GM19328 (cell line): ENCODE measurements at regions not wholly inside any gene's neighbourhood (a gene's known extent, or its start where the extent isn't known, plus 50 kb on each side); places are given as distances from the start of the nearest gene placed in this dataset.

ENCODE experiments used
- ATAC-seq: cut with Tn5 transposase; IDR thresholded peaks from one replicate; pipeline ENCODE4 v1.9.1; 2021; ENCODE audit warnings: mild to moderate bottlenecking, moderate library complexity; ENCODE audit not compliant: unreplicated experiment

DNA sequence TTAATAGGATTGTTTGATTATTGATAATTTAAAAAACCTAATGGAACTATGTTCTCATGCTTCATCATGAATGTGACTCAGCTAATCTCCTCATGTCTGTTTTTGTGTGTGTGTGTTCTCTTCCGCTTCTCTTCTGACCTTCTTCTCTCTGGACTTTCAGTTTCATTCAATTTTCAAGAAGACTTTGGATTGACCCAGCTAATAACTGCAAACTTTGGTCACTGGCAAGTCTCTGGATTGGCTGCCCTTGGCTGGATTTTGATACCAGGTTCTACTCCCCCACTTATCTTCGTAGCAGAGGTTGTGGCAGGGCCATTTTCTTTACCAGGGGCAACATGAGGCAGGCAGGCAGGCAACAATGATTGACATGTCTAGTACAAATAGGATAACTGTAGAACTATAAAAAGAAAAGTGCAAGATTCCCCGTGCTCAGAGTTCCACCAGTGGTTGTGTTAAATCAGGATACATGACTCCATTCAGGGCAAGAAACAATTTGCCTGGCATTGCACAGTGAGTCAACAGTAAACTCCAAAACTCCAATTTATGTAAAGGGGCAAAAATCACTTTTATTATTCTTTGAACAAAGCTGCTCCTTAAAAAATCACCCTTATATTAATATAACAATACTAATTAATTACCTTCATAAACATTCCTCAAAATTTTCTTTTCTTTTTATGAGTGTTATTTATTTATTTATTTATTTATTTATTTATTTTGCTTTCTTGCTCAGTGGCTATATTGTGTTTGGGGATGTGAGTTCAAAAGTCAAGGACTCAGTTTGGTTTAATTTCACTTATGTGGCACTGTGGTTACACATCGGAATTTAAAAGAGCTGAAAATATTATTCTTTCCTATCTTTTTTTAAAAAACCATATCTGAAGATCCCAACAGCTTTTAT lies 167.6 kb downstream of the RND3 start:
- ATAC-seq = no peak

DNA sequence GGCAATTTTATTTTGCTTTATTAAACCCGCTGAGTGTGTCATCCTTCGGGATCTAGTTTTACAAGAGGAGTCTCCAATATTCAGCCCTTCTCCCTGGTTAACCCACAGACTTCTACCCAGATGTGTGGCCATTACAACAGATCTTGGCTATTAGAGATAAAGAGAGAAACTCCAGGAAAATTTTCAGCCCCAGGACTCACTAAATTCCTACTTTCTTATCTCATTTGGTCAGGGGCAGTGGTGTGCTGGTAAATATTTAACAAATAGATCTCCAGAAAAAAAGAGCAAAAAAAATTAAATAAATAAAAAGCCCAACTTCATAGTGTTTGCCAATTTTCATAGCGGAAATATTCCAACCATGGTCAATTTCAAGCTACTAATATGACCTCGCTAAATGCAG lies 168.4 kb downstream of the RND3 start:
- ATAC-seq = no peak

DNA sequence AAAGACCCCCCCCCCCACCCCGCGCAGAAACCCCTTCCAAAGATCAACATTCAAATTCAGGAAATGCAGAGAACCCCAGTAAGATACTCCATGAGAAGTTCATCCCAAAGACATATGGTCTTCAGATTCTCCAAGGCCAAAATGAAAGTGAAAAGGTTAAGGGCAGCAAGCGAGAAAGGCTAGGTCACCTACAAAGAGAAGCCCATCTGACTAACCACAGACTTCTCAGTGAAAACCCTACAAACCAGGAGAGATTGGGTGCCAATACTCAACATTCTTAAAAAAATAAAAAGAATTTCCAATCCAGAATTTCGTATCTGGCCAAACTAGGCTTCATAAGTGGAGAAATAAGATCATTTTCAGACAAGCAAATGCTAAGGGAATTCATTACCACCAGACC lies 175.2 kb downstream of the RND3 start:
- ATAC-seq = no peak

DNA sequence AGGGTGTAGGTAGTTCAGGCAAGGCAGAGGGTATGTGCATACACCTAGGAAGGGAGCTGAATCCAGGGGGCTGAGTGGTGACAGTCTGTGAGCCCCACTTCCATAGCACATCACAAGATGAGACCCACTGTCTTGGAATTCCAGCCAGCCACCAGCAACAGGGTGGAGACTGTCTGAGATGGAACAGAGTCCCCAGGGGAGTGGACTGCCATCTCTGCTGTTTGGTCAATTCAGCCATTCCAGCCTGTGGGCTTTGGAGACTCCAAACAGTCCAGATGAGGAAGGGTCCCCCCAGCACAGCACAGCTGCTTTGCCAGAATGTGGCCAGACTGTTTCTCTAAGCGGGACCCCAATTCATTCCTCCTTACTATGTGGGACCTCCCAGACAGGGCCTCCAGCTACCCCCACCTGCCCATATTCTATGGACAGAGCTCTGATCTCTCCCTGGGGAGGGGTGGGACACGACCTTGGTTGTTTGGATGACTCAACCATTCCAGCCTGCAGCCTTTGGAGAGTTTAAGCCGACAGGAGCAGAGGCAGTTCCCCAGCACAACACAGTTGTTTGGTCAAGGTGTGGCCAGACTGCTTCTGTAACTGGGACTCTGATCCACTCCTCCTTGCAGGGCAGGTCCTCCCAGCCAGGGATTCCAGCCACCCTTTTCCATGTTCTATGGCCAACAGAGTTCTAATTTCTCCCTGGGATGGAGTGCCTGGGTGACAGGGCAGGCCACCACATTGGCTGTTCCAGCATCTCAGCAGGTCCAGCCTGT lies 178.0 kb downstream of the RND3 start:
- ATAC-seq = no peak

DNA sequence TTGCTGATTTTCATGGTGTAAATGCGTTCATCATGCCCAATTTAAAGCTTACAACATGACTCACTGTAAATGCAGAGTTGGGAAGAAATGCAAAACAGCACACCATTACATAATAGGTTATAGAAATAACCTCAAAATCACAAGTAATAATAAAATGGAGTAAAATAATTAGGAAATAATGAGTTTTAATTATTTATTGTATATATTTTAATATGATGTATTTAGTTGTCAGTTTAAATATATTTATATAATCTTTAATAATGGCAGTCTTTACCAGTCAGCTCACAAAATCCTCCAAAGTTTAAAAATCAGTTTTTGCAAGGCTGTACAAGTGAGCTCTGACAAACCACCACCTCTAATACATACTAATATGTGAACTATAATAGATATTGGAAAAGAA lies 180.2 kb downstream of the RND3 start:
- no peak for ATAC-seq

DNA sequence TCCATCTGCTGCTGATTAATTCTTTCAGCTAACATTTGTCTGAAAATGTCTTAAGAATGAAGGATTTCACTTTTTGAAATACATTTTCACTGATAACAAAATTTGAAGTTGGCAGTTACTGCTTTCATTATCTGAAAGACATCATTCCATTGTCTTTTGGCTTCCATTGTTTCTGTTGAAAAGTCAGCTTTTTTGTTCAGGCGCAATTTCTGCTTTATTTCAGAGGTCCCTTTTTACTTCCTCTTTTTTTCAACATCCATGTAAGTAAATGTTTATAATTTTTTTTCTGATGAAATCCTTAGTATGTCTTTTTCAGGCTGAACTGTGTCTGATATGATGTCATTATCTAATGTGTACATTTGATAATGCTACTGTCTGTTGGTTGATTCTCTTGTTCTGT lies 184.2 kb downstream of the RND3 start:
- ATAC-seq = no peak

DNA sequence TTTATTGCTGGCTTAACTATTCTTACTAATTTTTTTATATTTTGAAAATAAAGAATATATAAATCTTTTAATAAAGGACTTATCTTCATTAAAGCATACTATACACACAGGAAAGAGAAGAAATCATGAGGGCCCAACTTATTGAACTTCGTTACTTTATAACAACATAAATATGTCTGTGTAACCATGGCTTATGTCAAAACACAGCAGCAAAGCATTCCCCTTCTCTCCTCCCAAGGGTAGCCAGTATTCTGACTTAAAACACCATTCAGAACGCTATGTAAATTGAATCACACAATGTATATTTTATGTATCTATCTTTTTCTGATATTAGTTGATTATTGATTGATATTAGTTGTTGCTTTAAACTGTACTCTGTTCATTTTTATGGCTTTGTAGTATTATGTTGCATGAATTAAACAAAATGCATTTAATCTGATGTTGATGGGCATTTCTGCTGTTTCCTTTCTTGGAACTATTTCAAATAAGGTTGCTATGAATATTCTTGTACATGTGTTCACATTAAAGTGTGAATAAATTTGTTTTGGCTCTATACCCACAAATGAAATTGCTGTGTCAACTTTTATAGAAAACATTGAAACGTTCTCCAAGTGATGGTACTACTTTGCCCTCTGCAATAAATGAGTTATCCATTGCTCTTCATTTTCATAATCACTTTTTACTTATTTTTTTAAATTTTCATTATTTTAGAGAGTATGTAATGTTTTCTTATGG lies 188.7 kb downstream of the RND3 start:
- ATAC-seq = no peak

DNA sequence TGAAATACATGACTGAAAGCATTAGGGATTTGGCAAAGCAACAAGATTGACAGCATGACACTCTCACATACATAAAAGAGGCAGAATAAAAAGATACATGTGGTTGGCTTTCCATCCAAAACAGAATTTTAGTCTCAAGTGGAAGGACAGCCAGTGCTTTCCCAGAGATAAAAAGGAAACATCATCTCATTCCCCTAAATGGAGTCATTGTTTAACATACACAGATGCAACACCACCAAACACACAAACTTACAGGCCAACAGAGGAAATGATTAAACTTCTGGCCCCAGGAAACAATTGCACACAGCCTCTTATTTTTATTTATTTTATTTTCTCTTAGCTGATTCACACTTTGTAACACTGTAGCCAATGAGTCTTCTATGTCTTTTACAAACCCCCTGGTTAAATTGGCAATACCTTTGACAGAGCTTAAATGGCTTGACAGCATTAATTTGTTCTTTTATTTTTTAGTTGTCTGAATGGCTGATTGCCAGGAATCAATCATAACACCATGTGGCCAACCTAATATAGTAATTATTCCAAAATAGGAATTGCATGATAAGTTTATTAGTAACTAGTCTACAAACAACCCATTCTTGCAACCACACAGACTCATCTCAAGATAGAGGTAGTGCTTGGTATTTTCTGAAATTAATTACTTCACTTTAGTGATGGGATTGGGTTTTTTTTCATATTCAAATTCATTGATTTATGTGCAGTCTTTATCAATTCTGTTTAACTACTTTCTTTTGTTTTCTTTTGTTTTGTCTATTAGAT lies 190.5 kb downstream of the RND3 start:
- ATAC-seq = no peak

DNA sequence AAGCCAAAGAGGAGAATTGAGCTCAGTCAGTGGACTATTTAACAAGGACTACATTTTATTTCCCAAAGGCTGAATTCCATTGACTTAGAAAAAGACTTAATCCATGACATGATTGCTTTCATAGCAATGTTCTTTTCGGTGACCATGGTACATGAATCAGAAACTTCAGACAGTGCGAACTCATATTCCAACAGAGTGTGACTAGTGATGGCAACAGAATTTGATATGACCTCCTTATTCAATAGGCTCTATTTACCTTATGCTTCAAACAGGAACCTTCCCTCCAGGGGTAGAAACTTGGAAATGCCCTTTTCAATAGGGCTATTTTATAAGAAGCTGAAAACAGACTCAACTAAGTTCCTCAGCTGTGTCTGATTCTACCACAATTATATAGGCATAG lies 191.9 kb downstream of the RND3 start:
- no peak for ATAC-seq

DNA sequence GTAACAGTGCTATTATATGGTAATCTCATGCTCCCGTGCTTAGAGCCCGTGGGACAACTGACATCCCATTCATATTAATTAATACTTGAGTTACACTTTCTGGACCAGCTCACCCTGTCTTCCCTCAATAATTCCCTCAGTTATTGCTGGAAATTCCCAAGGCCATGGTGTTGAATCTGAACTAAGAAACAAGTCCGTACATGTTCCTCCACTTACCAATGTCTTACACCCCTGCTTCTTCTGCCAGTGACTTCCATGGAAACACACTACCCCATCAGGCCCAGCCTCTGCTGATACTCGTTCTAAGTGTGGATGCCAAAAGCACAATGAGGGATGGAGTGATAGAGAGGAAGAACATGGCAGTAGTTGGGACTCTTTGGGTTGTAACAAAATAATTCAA lies 193.7 kb downstream of the RND3 start:
- no peak for ATAC-seq

DNA sequence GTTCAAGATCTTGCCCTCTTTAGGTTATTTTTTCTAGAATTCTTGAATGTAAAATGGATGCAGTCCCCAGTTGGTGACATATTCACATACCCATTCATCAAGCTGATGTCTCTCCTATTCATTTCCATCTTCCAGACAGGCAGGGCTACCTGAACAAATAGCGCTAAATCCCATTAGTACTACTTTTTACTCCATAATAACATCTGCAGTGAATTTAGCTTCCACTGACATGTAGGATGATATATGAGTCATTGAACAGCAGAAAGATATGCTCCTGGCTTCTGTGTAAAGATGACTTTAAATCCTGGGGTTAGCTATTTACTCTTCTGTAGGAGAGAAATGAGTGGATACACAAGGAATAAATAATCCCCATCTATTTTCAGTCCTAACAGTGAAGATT lies 194.7 kb downstream of the RND3 start:
- no peak for ATAC-seq

DNA sequence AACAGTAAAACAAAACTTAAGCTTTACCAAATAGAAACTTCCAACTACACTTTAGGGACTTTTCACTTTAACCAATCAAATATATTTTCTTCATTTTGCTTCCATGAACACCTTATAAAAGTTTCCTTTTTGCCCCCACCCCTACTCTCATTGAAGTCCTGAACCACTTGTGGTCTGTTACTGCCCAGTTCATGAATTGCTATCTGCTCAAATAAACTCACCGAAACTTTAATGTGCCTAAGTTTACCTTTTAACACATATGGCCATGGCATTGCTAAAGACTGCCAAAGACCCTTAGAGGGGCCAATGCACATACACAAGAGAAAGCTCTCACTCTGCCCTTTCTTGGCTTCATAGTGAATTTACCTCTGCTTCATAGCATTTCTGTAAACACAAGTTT lies 195.3 kb downstream of the RND3 start:
- ATAC-seq = no peak

DNA sequence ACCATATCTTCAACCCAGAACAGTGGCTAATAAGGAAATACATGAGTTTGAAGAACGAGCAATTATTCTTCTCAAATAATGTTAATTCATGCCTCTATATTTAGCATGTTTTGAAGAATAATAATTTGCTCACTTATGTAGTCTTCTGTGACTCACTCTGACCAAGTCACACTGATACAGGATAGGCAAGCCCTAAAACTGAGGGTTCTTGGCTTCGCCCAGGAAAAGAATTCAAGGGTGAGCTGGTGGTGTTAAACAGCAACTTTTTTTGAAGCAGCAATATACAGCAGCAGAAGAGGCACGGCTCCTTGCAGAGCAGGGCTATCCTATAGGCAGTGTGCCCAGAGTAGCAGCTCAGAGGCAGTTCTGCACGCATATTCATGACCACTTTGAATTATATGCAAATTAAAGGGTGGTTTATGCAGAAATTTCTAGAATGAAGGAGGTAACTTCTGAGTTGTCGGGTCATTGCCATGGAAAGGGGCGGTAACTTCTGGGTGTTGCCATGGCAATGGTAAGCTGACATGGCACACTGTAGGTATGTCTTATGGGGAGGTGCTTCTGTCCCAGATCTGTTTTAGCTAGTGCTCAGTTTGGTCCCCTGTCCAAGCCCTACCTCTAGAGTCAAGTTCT lies 200.6 kb downstream of the RND3 start:
- no peak for ATAC-seq

DNA sequence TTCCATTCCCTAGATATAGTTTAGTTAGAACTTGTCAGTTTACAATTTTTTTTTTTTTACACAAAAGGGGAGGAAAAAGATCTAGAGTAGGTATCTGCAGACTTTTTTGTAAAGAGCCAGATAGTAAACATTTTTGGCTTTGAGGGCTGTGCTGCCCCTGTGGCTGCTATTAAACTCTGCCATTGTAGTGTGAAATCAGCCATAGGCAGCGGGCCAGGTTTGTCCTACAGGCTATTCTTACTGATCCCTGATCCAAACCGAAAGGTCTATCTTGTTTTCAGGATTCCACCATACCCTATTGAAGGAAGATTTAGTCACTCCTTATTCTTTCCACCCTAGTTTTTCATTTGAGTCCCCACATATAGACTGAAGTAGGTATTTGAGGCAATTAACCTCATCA lies 203.4 kb downstream of the RND3 start:
- no peak for ATAC-seq

DNA sequence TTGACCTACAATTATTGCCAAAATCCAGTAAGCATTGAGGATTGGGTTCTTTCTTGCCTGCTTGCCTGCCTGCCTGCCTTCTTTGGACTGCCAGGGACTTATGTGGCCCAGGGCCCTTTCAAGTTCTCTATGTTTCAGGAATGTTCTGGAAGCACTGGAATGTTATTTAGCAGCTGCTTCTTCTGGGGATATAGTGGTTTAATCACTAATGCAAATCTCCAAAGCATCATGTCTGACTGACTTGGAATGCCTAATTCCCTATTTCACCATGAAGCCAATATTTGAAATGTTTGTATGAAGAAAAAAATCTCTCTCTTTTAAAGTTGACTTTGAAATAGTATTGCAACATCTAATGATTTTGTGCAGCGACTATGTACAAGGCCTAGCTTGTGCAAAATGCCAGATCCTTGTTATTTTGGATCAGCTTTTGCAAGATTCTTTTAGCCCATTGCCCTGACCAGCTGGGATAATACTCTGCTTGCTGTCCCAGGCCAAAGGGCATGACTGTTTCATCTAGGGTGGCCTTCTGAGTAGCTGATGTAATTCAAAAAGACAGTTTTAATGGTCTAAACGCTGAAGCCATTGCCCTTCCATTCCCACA lies 204.6 kb downstream of the RND3 start:
- ATAC-seq = no peak

DNA sequence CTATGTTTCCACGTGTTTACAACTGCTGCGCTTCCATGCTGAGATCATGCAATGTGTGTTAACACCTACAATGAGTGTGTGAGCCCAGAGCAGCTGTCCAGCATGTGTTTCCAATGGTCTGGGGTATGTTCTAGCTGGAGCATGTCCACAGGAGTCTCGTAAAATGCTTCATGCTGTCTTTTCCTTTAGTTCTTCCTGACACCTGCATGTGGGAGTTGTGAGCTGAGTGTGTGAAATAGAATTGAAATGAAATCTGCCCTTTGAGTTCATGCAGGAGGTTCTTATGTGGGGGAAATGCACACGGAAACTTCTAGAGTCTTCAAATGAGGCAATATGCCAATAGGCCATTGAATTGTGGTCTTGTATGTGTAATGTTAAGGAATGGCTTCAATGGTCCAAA lies 205.1 kb downstream of the RND3 start:
- ATAC-seq = no peak

DNA sequence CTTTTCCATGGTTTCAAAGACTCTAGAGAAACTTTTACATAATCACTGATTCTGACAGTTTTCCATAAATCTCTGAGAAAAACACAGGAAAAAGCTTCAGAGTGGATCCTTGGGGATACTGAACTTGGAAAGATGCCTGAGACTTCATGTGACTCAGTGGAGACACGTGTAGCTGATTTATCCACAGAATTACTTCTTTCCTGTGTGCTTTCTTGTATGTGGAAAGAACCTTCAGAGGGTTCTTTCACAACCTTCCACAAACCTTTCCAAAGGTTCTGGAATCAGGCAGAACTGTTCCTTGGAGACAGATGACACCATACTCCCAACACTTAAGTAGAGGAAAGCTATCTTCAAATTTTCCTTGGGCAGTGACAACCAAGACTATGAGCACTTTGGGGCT lies 207.2 kb downstream of the RND3 start:
- no peak for ATAC-seq

DNA sequence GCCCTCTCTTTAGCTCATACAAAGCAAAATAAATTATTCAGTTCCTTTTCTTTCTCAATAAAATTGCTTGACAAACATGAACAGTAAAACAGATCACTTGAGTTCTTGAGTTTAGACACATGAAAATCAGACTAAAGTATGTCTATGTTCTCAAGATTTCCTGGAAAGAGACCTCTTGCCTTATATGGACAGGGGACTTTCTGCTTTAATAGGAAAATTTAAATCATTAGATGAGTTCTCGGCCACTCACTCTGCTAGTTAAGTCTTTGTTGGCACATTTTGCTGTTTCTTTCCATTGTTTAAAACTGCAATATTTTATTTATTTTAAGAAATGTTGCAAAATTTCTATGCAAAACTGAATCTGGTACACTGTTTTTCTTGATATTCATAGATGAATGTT lies 207.8 kb downstream of the RND3 start:
- no peak for ATAC-seq

DNA sequence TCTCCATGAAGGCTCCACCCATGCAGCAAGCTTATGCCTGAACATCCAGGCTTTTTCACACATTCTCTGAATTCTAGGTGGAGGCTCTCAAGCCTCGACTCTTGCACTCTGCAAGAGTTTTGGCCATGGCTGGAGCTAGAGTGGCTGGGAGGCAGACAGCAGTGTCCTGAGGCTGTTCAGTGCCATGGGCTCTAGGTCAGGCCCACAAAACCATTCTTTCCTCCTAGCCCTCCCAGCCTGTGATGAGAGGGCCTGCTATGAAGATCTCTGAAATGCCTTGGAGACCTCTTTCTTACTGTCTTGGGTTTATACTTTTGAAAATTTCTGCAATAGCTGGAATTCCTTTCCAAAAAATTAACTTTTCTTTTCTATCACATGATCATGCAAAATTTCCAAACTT lies 210.7 kb downstream of the RND3 start:
- no peak for ATAC-seq

DNA sequence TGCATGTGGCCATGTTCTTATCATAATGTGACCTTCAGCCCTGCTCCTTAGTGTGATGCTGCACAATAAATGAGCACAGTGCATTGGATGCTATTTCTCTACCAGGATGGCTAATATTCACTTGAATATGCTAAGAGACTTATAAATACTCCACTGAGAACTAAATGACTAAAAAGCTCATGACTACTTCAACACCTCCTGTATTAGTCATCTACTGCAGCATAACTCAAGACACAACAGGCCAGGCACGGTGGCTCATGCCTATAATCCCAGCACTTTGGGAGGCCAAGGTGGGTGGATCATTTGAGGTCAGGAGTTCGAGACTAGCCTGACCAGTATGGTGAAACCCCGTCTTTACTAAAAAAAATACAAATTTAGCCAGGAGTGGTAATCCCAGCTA lies 213.4 kb downstream of the RND3 start:
- ATAC-seq = no peak
